NCI-H345 (cell line): ENCODE measurements at regions not wholly inside any gene's neighbourhood (a gene's known extent, or its start where the extent isn't known, plus 50 kb on each side); places are given as distances from the start of the nearest gene placed in this dataset.

ENCODE experiments used
- DNase-seq: peaks from one replicate; lab custom pipeline; 2025; lab: John Stamatoyannopoulos, UW

DNA sequence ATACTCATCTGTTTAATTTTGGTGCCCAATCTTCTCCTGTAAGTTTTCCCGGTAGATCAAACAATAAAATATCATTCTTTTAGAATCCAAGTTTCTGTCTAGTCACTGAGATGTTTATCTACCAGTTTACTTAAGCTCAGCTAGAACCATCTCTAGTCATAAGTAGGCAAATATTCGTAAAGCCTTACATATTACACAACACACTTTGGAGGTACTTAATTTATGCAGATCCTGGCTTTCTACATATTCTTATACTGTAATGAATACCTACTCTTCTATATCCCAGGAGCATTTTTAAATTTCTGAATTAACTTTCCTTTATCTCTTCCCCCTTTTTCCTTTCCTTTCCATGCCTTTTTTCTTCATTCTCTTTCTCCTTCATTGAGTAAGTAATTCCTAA is 185.9 kb upstream of the ZBTB20 start:
- no peak for DNase-seq

DNA sequence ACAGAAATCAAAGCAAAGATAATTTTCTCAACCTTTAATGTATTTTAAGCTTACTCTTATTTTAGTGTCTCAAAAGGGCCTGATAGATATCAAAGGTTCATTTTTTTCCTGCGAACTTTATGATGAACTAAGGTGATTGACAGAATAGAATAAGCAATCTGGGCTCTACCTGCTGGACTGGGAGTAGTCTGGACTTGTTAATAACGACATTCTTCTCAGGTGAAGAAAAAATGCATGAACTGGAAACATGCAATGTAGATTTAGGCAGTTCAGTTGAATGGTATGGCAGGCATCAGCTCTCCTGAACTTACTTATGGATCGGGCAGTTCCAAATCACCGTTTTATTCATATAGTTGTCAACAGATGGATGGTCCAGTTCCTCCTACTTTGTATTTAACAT is 189.7 kb upstream of the ZBTB20 start:
- DNase-seq: no peak

DNA sequence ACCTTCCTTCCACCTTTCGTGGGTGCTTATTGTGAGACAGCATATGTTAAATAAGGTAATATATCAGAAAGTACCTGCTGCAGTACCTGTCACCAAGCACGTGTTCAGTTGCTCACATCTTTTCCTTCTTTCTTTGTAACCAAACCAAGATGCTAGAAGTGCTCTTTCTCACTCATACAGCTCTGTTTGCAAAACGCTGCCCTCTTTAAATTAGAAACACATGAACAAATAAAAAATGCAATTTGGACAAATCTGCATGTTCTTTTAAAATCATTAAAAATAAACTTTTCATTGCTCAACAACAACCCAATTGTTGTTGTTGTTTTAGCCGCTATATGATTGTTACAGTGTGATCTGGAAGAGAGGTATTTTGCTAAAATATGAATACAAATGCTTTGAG is 193.5 kb upstream of the ZBTB20 start:
- DNase-seq: no peak

DNA sequence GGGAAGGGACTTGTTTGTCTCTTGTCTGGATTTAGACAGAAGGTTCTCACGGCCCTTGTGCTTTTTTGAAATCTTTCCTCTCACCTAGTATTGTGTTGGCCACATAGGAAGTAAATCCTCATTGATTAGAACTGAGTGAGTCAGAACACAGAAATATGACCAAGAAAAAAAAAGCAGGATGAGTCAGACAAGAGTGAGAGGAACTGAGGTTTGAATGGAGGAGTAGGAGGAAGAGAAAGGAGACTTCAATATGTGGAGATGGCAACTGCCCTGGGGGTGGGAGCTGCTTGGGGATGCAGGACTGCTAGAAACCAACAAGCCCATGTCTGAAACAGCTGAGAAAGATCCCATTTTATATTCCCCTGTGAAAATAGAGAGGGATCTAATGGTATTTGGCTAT is 194.1 kb upstream of the ZBTB20 start:
- DNase-seq: no peak

DNA sequence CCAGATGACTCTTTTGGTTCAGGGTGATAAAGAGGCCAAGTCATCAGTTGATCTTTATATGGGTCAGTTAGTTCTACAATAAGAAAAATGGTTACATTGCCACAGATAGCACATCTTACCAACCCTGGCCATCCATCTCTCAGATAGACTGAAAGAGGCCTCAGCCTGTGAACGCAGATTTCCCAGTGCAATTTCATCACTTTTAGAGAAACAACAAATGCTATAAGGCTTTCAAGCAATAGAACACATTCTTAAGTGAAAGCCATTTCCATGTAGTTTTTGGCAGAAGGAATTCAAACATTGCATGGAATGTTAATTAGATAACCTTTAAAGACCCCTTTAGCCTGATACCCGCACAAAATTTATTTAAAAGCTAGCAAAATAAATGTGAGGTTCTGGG is 200.6 kb upstream of the ZBTB20 start:
- DNase-seq: no peak

DNA sequence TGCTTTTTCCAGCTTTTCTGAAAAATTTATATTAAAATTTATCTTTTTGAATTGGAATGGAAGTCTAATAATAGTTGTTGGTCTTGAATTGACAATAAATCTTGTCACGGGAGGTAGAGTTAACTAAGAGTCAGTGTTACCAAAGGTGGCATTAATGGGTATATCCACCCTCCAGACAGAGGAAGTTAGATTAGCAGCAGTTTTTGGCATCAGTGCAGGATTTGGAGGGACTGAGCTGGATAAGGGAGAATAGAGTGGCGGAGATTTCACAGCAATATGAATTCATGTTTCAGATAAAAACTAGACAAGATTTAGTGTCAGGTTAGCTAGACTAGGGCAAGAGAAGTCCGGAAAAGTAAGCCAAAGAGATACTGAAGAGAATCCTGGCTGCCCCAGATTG is 201.3 kb upstream of the ZBTB20 start:
- DNase-seq: no peak

DNA sequence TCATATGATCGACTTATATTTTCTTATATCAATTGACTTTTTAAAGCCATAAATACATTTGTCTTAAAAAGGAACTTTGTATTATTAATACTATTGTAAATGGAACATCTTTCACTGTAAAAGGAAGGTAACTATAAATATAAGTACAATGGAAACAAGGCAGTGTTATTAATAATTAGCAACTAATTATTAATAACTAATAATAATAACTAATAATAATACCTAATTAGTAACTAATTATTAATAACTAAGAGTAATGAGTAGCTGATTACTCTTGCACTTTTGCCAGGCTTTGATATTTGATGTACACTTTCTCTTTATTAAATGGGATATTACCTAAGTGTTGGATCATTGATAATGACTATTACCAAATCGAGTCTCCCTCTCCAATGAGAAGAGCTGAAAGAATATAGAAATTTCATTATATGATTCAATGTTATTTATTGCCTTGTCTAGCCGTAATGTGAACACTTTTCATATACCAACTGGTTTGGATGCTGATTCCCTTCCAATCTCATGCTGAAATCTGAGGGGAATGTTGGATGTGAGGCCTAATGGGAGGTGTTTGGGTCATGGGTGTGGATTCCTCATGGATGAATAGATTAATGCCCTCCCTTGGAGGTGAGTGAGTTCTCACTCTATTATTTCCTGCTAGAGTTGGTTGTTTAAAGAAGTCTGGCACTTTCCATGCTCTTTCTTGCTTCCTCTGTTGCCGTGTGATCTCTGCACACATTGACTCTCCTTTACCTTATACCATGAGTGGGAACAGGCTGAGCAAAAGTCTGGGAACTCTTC is 202.1 kb upstream of the ZBTB20 start:
- no peak for DNase-seq

DNA sequence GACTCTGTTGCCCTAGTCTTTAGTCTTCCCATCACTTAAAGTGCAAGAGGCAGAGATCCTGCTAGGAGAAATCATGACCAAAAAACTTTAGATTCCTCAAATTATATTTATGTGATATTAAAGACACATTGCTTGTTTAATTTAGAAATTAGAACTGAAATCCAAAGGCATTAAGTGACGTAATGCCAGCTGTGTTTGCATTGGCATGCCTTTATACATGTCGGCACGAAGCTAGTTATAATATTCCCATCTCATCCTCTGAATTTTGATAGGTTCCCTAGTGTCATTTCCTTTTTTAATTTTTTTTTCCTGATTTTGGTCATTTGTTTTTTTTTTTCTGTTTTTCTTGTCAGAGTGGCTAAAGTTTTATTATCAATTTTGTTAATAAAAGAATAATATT is 203.5 kb upstream of the ZBTB20 start:
- no peak for DNase-seq

DNA sequence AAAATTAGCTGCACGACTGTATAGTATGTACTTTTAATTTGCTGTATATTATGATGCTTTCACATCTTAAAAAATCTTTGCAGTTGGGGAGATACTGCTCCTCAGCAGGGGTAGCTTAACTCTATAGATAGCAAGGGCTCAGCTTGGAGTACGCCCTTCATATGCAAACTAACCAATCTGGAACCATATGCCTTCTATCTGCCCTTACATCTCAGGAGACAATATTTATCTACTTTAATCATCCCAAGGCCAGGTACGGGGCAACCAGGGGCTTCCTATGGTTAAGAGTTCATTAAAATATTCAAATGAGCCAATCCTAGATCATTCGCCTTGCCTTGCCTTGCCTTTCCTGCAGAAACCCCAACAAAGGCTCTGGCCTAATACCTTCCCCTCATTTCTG is 204.1 kb upstream of the ZBTB20 start:
- DNase-seq: no peak

DNA sequence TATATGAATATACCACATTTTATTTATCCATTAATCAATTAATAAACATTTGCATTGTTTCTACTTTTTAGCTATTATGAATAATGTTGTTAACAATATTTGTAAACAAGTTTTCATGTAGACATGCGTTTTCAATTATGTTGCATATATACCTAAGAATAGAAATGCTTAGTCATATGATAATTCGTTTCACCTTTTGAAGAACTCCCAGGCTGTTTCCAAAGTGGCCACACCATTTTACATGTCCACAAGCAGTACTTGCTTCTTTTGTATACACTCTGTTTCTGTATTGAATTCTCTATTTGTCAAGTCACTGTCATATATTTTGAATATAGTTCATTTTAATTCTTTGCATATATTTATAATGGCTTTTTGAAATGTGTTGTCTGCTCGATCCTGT is 206.9 kb upstream of the ZBTB20 start:
- DNase-seq: no peak

DNA sequence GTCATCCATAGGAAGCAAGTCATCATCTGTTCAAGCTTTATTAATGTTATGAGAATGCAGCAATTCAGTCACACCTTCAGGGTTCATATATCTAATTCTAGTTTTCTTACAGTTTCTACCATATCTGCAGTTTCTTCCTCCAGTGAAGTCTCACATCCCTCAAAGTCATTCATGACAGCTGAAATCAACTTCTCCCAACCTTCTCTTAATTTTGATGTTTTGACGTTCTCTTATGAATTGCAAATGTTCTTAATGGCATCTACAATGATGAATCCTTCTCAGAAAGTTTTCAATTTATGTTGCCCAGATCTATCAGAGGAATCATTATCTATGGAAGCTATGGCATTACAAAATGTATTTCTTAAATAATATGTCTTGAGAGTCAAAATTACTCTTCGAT is 210.4 kb upstream of the ZBTB20 start:
- DNase-seq: no peak

DNA sequence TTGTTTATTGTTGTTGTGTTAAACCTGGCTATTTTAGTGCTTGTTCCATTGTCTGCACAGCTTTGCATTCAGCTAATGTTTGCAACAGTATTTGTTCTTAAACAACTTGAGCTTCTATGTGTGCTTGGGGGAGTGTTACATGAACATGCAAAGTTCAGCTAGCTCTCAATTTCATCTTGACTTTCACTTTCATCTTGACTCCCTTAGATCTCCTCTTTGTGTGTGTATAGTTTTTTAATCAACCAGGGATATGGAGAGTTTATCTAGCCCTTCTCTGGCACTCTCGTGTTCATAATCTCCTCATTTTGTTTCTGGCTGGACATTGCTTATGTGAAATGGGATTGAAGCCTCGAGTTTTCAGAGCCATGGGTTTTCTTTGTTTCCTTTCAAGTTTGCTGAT is 212.4 kb upstream of the ZBTB20 start:
- no peak for DNase-seq

DNA sequence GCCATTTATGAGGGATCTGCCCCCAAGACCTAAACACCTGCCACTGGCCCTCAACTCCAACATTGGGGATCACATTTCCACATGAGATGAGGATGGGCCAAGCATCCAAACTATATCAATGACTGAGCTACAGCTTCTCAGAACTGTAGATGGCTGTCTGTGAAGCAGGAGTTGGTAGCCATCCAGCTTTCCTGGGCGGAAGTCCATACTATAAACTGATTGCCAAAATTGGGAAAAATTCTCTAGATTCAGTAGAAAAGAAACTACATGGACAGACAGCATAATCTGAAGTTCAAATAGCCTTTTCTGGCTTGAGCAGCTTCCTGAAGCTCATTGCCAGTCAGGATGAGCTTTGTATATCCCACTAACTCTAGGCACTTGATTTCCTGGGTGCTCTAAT is 214.7 kb upstream of the ZBTB20 start:
- no peak for DNase-seq

DNA sequence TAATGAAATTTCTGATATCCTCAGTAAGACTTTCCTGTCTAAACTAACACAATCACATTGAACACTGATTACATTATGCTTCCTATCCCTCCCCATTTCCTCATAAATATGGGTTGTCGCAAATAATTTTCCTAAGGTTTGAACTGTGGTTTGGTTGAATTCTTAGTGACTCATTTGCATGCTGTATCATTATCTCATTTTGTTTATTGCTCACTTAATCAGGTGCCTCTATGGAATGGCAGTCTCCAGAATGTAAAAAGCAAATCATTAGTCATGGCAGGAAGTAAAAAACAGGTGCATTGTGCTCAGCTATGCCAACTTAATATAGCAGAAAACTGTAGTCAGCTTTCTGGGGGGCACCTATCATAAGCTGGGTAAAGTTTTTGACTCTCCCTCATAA is 216.0 kb upstream of the ZBTB20 start:
- no peak for DNase-seq

DNA sequence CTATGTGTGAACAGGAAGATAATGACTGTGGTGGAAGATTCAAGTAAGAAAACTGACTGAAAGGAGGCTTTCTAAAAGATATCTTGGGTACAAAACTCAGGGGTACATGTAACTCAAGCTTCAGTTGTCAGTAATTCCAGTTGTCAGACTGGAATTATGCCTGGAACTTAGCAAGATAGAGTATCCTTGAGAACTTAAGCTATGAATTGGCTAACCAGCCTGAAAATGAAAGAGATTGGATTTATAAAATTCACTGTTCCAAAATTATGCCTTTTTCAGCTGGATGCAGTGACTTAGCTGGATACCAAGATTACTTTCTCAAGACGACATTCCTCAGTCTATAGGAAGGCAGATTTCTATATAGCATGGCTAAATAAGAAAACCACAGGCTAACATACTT is 221.9 kb upstream of the ZBTB20 start:
- DNase-seq: no peak

DNA sequence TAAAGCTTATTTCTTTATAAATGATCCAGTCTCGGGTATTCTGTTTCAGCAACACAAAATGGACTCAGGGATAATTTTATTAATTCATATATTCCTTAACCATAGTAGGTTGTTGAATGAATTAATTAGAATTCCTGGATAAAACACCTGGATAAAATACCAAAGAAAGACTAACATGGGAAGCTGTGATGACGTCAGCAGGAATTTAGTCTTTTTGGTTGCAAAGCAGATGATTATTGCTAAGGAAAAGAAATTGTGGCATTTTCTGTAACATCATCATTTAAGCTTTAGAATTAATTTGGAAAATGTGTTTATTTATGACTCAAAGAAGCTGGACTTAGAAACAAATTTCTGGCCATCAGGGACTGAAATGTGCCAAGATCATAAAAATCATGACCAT is 228.3 kb upstream of the ZBTB20 start:
- no peak for DNase-seq

DNA sequence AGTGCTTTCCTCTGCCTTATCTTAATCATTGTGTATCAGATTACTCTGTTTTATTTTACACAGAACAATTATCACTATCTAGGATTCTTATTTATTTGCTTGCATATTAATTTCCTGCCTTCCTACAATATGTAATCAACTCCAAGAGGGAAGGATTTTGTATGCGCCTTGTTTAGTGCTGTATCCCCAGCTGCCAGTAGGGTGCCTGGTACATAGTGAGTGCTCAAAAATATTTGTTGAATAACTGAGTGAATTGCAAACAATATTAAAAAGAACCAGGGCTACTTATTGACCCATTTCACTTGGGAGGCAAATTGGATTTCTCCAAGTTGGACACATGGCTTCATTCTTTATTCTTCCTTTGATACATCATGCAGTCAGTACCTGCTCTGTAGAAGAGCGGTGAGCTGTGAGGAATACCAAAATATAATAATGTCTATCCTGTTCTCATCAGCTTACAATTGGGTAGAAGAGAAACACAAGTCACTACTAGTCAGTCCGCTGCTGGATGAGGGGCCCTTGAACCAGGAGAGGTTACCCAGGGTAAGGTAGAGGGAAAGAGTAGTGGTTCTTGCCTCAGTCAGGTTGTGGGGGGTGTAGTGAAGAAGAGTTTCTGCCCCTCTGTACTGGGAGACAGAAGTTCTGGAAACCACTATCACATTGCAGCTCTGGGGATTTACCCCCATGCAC is 233.9 kb upstream of the ZBTB20 start:
- DNase-seq: no peak

DNA sequence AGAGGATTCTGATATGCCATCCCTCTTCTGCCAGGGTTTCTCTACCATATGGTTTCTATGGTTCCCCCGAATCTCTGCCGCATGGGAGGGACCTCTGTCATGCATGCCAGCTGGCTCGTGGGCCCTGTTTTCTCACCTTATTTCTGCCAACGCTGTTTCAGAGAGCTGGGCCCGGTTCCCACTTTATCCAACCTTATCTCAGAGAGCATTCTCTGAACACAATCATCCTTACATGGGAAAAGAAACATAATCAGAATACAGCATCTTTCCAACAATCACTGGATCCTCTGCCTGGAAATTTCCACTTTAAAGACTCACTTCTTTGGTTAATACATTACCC is 234.5 kb upstream of the ZBTB20 start:
- no peak for DNase-seq

DNA sequence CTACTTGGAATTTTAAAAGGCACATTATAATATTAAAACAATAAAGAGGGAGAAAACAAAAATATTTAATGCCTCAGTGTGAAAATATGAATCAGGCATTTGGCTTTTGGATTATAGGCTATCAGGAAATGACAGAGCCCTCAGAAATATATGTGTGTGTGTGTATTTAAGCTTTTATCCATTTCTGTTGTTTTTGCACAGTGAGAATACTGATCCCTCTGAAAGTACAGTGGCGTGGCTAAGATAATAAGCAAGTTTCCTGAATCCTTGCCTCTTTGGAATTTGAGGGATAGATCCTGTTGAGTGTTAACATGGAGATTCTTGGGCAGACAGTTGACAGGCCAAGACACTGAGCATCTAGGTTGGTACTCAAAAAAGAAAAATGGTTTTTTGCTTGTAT is 234.8 kb upstream of the ZBTB20 start:
- DNase-seq: no peak

DNA sequence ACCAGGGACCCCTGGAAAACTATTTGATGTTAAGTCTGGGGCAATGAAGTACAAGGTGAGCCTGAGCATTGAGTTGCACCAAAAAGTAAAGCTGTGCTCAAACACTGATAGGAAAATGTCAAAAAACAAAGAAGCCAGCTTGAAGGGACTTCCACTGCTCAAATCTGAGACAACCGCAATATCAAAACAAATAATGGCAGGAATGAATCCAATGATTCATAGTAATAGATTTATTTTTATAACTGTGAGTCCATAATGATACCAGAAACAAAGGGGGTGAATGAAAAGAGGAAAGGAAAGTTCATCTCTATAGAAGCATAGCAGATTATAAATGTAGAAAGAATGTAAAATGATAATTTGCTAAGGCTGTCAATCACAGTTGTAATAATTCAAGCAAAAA is 237.3 kb upstream of the ZBTB20 start:
- no peak for DNase-seq

DNA sequence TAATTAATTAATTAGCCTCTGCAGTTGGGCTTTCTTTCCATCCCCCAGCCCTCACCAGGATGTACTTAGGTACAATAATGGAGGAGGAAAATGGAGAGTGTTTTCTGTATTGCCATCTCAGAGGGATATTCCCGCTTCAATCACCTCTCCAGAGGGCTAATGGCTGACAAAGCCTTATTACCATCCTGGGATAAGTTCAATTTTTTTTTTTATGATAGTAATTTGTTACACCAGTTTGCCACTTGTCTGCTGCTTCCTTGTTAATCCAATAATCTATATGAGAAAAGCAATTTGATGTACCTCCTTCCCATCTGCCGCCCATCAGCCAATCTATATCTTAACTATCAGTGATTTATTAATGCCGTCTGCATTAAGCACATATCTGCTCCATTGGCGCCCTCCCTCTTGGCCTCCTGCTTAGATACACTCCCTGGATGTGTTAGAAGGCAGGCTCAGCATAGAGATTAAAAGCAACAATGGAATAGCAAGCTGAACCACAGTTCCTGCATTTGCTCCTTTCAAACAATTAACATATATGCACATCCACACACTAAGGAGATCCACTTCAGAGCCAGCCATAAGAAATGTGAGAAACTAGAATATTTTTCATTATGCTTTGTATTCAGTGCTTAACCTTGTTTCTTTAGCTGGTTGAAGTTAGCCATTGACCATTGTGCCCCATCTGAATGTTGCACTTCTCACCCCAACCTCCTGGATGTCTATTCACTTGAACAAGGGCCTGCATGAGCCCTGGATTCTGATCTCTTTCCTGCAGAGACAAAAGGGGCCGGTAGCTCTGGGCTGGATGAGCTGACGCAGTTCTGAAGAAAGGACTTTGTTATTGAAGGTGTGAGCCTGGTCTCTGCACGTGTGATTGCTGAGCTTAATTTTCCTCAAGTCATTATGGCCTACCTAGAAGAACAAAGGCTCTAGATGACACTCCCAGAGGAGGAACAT is 237.3 kb upstream of the GAP43 start:
- DNase-seq: no peak

DNA sequence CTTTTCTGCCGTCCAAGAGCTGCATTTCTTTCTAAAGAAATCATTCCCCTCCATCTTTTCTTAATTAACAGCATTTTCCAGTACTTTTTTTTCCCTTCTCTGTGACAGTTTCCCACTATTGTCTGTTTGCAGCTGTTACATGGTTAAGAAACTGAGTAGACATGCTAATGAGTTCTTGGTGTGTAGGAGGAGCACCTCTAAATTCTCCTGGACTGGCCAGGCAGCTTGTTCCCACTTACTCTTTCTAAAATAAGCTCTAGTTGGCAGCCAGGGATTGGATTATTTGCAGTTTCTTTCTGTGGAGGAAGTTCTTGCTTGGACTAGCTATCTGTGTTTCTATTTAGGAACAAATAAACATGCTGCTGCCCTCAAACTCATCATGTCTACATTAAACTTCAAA is 235.1 kb upstream of the GAP43 start:
- no peak for DNase-seq

DNA sequence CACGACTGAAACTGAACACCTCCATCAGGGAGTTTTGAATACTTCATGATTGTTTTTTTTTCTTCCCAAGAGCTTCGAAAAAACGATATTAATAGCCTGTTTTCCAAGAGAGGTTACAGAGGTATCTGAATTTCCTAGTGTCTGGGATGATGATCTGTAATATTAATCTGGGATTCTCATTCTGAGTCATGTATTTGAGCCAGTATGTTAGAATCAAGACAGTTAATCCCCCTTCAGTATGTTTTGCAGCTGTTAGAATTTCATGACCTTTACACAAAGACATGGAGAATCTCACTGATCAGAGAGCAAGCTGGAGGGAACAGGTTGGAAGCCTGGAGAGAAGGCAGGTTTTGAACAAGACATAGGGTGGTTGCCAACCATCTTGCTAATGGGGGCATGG is 234.5 kb upstream of the GAP43 start:
- no peak for DNase-seq
